Subcutaneous abdominal adipose tissue (tissue), 5 donors: ENCODE measurements at regions not wholly inside any gene's neighbourhood (a gene's known extent, or its start where the extent isn't known, plus 50 kb on each side); places are given as distances from the start of the nearest gene placed in this dataset.
"Not testable (repeated sequence)": the region's sequence is repeated elsewhere in the genome, so short reads cannot be mapped to it uniquely, and the experiment has no call there.

Experiments used
- H3K27ac ChIP-seq: one replicate; pipeline ENCODE4 v1.7.0; 2013; ENCODE audit warnings: low read depth, mild to moderate bottlenecking, inconsistent platforms, low read length, moderate library complexity
- H3K27me3 ChIP-seq, 5 donors: one replicate each; pipeline ENCODE4 v1.7.0; 2013; ENCODE audit warnings: low read length in 5 of 5, inconsistent platforms in 1 of 5; ENCODE audit not compliant: control insufficient read depth in 5 of 5, insufficient read depth in 4 of 5
- H3K36me3 ChIP-seq, 5 donors: one replicate each; pipeline ENCODE4 v1.7.0; 2013; ENCODE audit warnings: low read length in 5 of 5; ENCODE audit not compliant: control insufficient read depth in 5 of 5, insufficient read depth in 5 of 5
- H3K4me1 ChIP-seq, 5 donors: one replicate each; pipeline ENCODE4 v1.7.0; 2013; ENCODE audit warnings: low read length in 5 of 5, mild to moderate bottlenecking in 3 of 5, moderate library complexity in 1 of 5; ENCODE audit not compliant: control insufficient read depth in 5 of 5, insufficient read depth in 5 of 5
- H3K4me3 ChIP-seq, 5 donors: one replicate each; pipeline ENCODE4 v1.7.0; 2013; ENCODE audit warnings: low read length in 5 of 5, low read depth in 1 of 5
- H3K9ac ChIP-seq, 5 donors: one replicate each; pipeline ENCODE4 v1.7.0; 2013; ENCODE audit warnings: low read length in 5 of 5, mild to moderate bottlenecking in 4 of 5, moderate library complexity in 3 of 5
- H3K9me3 ChIP-seq, 5 donors: one replicate each; pipeline ENCODE4 v1.7.0; 2013; ENCODE audit warnings: low read length in 5 of 5; ENCODE audit not compliant: control insufficient read depth in 5 of 5
- donor health status: healthy.
- donor health status: healthy.
- donor health status: healthy.
- donor health status: healthy.
- donor health status: healthy.

GRCh38 chr21:18744840-18745239 is 341.3 kb upstream of the TMPRSS15 start:
- Histone ChIP-seq H3K9ac (no peak overlapping the region), H3K4me3 (no peak overlapping the region), H3K27ac (no peak overlapping the region), H3K9me3 (no peaks in the 10 kb centered on the region), H3K27me3 (peaks cover 0 to 2% (median 0%) of the 10 kb centered on the region in 5 donors), H3K36me3 (no peaks in the 10 kb centered on the region), H3K4me1 (no peaks in the 10 kb centered on the region)

- not testable (repeated sequence) for H3K4me1 ChIP-seq, H3K27me3 ChIP-seq, H3K4me3 ChIP-seq, H3K9me3 ChIP-seq, H3K27ac ChIP-seq, H3K36me3 ChIP-seq, H3K9ac ChIP-seq
These were observed 349.3 kb upstream of the TMPRSS15 start for GRCh38 chr21:18752894-18753293.

- not testable (repeated sequence) for H3K4me1 ChIP-seq, H3K27me3 ChIP-seq, H3K9me3 ChIP-seq, H3K4me3 ChIP-seq, H3K9ac ChIP-seq, H3K27ac ChIP-seq, H3K36me3 ChIP-seq
These were observed 352.7 kb upstream of the TMPRSS15 start for GRCh38 chr21:18756272-18756671.

- H3K9ac ChIP-seq, result no peak overlapping the region
- H3K27me3 ChIP-seq, result no peaks in the 10 kb centered on the region
- no peaks in the 10 kb centered on the region for H3K9me3 ChIP-seq
- no peaks in the 10 kb centered on the region for H3K36me3 ChIP-seq
- H3K27ac ChIP-seq, result no peak overlapping the region
- no peaks in the 10 kb centered on the region for H3K4me1 ChIP-seq
- no peak overlapping the region for H3K4me3 ChIP-seq
These were observed 355.7 kb upstream of the TMPRSS15 start for GRCh38 chr21:18759267-18759666.

GRCh38 chr21:18759751-18760161 is 356.2 kb upstream of the TMPRSS15 start:
- Histone ChIP-seq H3K9ac (no peak overlapping the region), H3K36me3 (no peaks in the 10 kb centered on the region), H3K27ac (no peak overlapping the region), H3K4me1 (no peaks in the 10 kb centered on the region), H3K27me3 (no peaks in the 10 kb centered on the region), H3K4me3 (no peak overlapping the region), H3K9me3 (no peaks in the 10 kb centered on the region)

- H3K4me3 ChIP-seq, result no peak overlapping the region
- no peak overlapping the region for H3K9ac ChIP-seq
These were observed 356.7 kb upstream of the TMPRSS15 start for GRCh38 chr21:18760247-18760646.

GRCh38 chr21:18764720-18765119 is 361.1 kb upstream of the TMPRSS15 start:
- no peaks in the 10 kb centered on the region for H3K36me3 ChIP-seq
- no peaks in the 10 kb centered on the region for H3K4me1 ChIP-seq
- no peak overlapping the region for H3K4me3 ChIP-seq
- no peak overlapping the region for H3K9ac ChIP-seq
- H3K27ac ChIP-seq, result no peak overlapping the region
- H3K27me3 ChIP-seq, result no peaks in the 10 kb centered on the region
- no peaks in the 10 kb centered on the region for H3K9me3 ChIP-seq

More at GRCh38 chr21:18760247-18760646, 356.7 kb upstream of the TMPRSS15 start:
- H3K27me3 ChIP-seq, result no peaks in the 10 kb centered on the region
- H3K4me1 ChIP-seq, result no peaks in the 10 kb centered on the region
- H3K9me3 ChIP-seq, result no peaks in the 10 kb centered on the region
- H3K27ac ChIP-seq, result no peak overlapping the region
- no peaks in the 10 kb centered on the region for H3K36me3 ChIP-seq

- Histone ChIP-seq H3K4me3 (no peak overlapping the region), H3K4me1 (no peaks in the 10 kb centered on the region), H3K9me3 (no peaks in the 10 kb centered on the region), H3K27ac (no peak overlapping the region), H3K27me3 (no peaks in the 10 kb centered on the region), H3K9ac (no peak overlapping the region), H3K36me3 (no peaks in the 10 kb centered on the region)
These were observed 366.0 kb upstream of the TMPRSS15 start for GRCh38 chr21:18769599-18769998.

GRCh38 chr21:18771845-18772380 is 368.3 kb upstream of the TMPRSS15 start:
- no peaks in the 10 kb centered on the region for H3K9me3 ChIP-seq
- H3K27me3 ChIP-seq, result no peaks in the 10 kb centered on the region
- H3K4me1 ChIP-seq, result no peaks in the 10 kb centered on the region
- H3K36me3 ChIP-seq, result no peaks in the 10 kb centered on the region
- no peak overlapping the region for H3K4me3 ChIP-seq
- no peak overlapping the region for H3K27ac ChIP-seq
- no peak overlapping the region for H3K9ac ChIP-seq

GRCh38 chr21:18772404-18772803 is 368.8 kb upstream of the TMPRSS15 start:
- H3K36me3 ChIP-seq, result no peaks in the 10 kb centered on the region
- no peaks in the 10 kb centered on the region for H3K27me3 ChIP-seq
- H3K4me1 ChIP-seq, result no peaks in the 10 kb centered on the region
- no peak overlapping the region for H3K9ac ChIP-seq
- H3K27ac ChIP-seq, result no peak overlapping the region
- no peak overlapping the region for H3K4me3 ChIP-seq
- no peaks in the 10 kb centered on the region for H3K9me3 ChIP-seq

- H3K27ac ChIP-seq, result no peak overlapping the region
- H3K27me3 ChIP-seq, result no peaks in the 10 kb centered on the region
- H3K9ac ChIP-seq, result no peak overlapping the region
- H3K36me3 ChIP-seq, result no peaks in the 10 kb centered on the region
- no peaks in the 10 kb centered on the region for H3K9me3 ChIP-seq
- H3K4me3 ChIP-seq, result no peak overlapping the region
- no peaks in the 10 kb centered on the region for H3K4me1 ChIP-seq
These were observed 369.3 kb upstream of the TMPRSS15 start for GRCh38 chr21:18772897-18773296.
